Liver (tissue), 8 donors: ENCODE measurements at regions not wholly inside any gene's neighbourhood (a gene's known extent, or its start where the extent isn't known, plus 50 kb on each side); places are given as distances from the start of the nearest gene placed in this dataset.

ENCODE experiments used
- DNase-seq: peaks from one replicate; pipeline ENCODE4 v3.0.0-alpha.2; 2017; ENCODE audit warnings: low spot score
- H3K27ac ChIP-seq, 2 donors: one replicate each; pipeline ENCODE4 v1.7.0; 2013; ENCODE audit warnings: inconsistent platforms in 2 of 2, low read length in 2 of 2, control low read depth in 1 of 2, low read depth in 1 of 2, mild to moderate bottlenecking in 1 of 2
- H3K27me3 ChIP-seq, 4 donors: one replicate each; pipeline versions ENCODE4 v1.6.1 to v1.7.0; 2013; ENCODE audit warnings: low read length in 3 of 4, inconsistent platforms in 1 of 4, mild to moderate bottlenecking in 1 of 4, moderate library complexity in 1 of 4; ENCODE audit not compliant: control insufficient read depth in 4 of 4, insufficient read depth in 4 of 4
- H3K36me3 ChIP-seq, 4 donors: one replicate each; pipeline versions ENCODE4 v1.6.1 to v1.7.0; 2013; ENCODE audit warnings: low read length in 3 of 4, mild to moderate bottlenecking in 3 of 4, low read depth in 1 of 4, moderate library complexity in 1 of 4; ENCODE audit not compliant: control insufficient read depth in 4 of 4, insufficient read depth in 3 of 4
- H3K4me1 ChIP-seq, 4 donors: one replicate each; pipeline versions ENCODE4 v1.6.1 to v1.7.0; 2013; ENCODE audit warnings: low read length in 3 of 4, mild to moderate bottlenecking in 3 of 4, moderate library complexity in 1 of 4; ENCODE audit not compliant: control insufficient read depth in 4 of 4, insufficient read depth in 4 of 4
- H3K4me3 ChIP-seq, 3 donors: one replicate each; pipeline versions ENCODE4 v1.6.1 to v1.7.0; 2013; ENCODE audit warnings: low read length in 3 of 3, control low read depth in 1 of 3, low read depth in 1 of 3, mild to moderate bottlenecking in 1 of 3
- H3K9ac ChIP-seq, 2 donors: one replicate each; pipeline ENCODE4 v1.7.0; 2013; ENCODE audit warnings: low read length in 2 of 2, mild to moderate bottlenecking in 2 of 2, moderate library complexity in 2 of 2, control low read depth in 1 of 2, low read depth in 1 of 2
- H3K9me3 ChIP-seq, 4 donors: one replicate each; pipeline versions ENCODE4 v1.6.1 to v1.7.0; 2013; ENCODE audit warnings: low read length in 3 of 4; ENCODE audit not compliant: control insufficient read depth in 4 of 4
- CTCF ChIP-seq: fragments of 150-350 bp; IDR thresholded peaks from 2 replicates; pipeline ENCODE4 v1.5.1; 2017; ENCODE audit warnings: improper control_type of control experiment, low read depth, low read length; ENCODE audit not compliant: missing input control
- EGR1 ChIP-seq, 2 donors: IDR thresholded peaks; 2 replicates each; pipeline ENCODE4 v1.6.1; 2016 to 2018; ENCODE audit warnings: antibody characterized with exemption in 2 of 2, low read depth in 2 of 2
- FOXA1 ChIP-seq: IDR thresholded peaks from 2 replicates; pipeline ENCODE4 v1.6.1; 2016; ENCODE audit warnings: antibody characterized with exemption
- GABPA ChIP-seq, 2 donors: IDR thresholded peaks in 1 of 2; conservative IDR thresholded peaks in 1 of 2; 2 replicates each; pipeline ENCODE4 v1.6.1; 2016; ENCODE audit warnings: antibody characterized with exemption in 2 of 2, mild to moderate bottlenecking in 1 of 2, moderate library complexity in 1 of 2
- HNF4A ChIP-seq, 2 donors: conservative IDR thresholded peaks; 2 replicates each; pipeline ENCODE4 v1.6.1; 2016; ENCODE audit warnings: antibody characterized with exemption in 2 of 2, mild to moderate bottlenecking in 2 of 2
- REST ChIP-seq: IDR thresholded peaks from 2 replicates; pipeline ENCODE4 v1.6.1; 2016; ENCODE audit warnings: antibody characterized with exemption, mild to moderate bottlenecking
- SP1 ChIP-seq: IDR thresholded peaks from 2 replicates; pipeline ENCODE4 v1.6.1; 2018; ENCODE audit warnings: antibody characterized with exemption, mild to moderate bottlenecking
- ZBTB33 ChIP-seq: IDR thresholded peaks from 2 replicates; pipeline ENCODE4 v1.6.1; 2016; ENCODE audit warnings: antibody characterized with exemption
- WGBS: extraction: QIAGEN DNeasy Blood & Tissue Kit; methylation state at CpG from one replicate; pipeline ENCODE4 v1.1.7; 2013; 5-methylcytosine and 5-hydroxymethylcytosine counted together
- donor health status: healthy.
- donor health status: healthy.
- donor health status: healthy.
- donor health status: healthy.
- donor health status: healthy.

DNA sequence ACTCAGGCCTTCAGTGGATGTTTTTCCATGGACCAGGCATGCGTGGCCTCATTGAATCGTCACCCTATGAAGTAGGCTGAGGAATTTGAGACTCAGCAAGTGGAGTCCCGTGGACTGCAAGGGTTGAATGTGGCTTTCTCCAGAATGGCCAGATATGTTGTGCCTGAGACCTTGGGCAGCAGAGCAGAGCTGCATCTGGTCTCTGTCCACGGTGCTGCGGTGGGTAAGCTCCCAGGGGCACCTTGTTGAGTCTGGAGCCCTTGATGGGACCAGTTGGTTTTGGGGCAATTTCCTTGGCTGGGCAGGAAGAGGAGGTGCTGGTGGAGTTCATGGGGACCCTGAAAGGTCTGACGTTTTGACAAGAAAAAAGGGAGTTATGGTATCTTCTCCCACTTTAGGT, 368.1 kb upstream of the EEF2KMT start:
- no peak for TF ChIP-seq EGR1 (IDR thresholded peaks at IDR 0.05; ENCODE audit: low read depth in 2 of 2)
- no peak for TF ChIP-seq CTCF
- no peak for TF ChIP-seq REST
- TF ChIP-seq HNF4A (conservative IDR thresholded peaks at IDR 0.05), result no peak
- TF ChIP-seq SP1, result no peak
- Histone ChIP-seq H3K27me3 (peaks cover 0 to 4% (median 0%) of the 10 kb centered on the region in 4 donors), H3K36me3 (no peaks in the 10 kb centered on the region), H3K9ac (no peak overlapping the region), H3K27ac (no peak overlapping the region), H3K9me3 (peaks cover 0 to 4% (median 2%) of the 10 kb centered on the region in 4 donors), H3K4me3 (no peak overlapping the region), H3K4me1 (no peaks in the 10 kb centered on the region)
- DNase-seq, result no peak
- 73% methylated on average over 6 of the region's 6 CpGs for WGBS

DNA sequence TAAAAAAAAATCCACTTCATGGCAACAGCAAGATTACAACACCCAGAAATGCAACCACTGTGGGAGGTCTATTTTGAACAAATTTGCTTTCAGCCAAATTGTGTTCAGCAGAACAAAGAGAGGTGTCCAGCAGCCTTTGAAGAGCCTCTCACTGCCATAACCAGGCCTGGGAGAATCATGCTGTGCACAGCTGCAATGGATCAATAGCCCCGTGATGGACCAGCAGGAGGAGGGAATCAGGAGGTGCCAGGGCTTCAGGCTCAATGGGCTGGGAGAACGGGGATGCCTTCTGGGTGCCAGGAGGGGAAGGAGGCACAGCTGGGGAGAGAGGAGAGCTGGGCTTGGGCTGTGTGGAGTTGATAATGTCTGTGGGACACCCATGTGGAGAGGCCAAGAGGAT, 366.2 kb upstream of the EEF2KMT start:
- no peak for DNase-seq
- Histone ChIP-seq H3K9me3 (peaks cover 0 to 4% (median 2%) of the 10 kb centered on the region in 4 donors), H3K4me1 (no peaks in the 10 kb centered on the region), H3K27ac (no peak overlapping the region), H3K27me3 (no peaks in the 10 kb centered on the region), H3K4me3 (no peak overlapping the region), H3K36me3 (no peaks in the 10 kb centered on the region), H3K9ac (no peak overlapping the region)
- 37% methylated on average over 2 of the region's 2 CpGs for WGBS
- TF ChIP-seq HNF4A (conservative IDR thresholded peaks at IDR 0.05), result no peak
- no peak for TF ChIP-seq SP1
- TF ChIP-seq REST, result no peak
- TF ChIP-seq FOXA1, result no peak
- no peak for TF ChIP-seq EGR1 (IDR thresholded peaks at IDR 0.05; ENCODE audit: low read depth in 2 of 2)
- no peak for TF ChIP-seq ZBTB33
- TF ChIP-seq GABPA (IDR thresholded peaks at IDR 0.05 in 1 of 2, conservative IDR thresholded peaks at IDR 0.05 in 1 of 2), result no peak
